ENCODE measurements at regions not wholly inside any gene's neighbourhood (a gene's known extent, or its start where the extent isn't known, plus 50 kb on each side); places are given as distances from the start of the nearest gene placed in this dataset.

- H3K27ac Mint-ChIP-seq, result no peak overlapping the region
- H3K36me3 Mint-ChIP-seq, result no peaks in the 10 kb centered on the region
- H3K27me3 Mint-ChIP-seq (ENCODE audit: low read depth), result no peaks in the 10 kb centered on the region
- DNase-seq (ENCODE audit: low spot score), result no peak
- TF ChIP-seq IRF1 (CRISPR knock-in tag; IDR thresholded peaks at IDR 0.05), result no peak
- no peak for TF ChIP-seq MYBL2 (CRISPR knock-in tag; IDR thresholded peaks at IDR 0.05)
- no peak for TF ChIP-seq CTCF (IDR thresholded peaks at IDR 0.05)
- no peak for TF ChIP-seq JUN (CRISPR knock-in tag; IDR thresholded peaks at IDR 0.05)
- TF ChIP-seq HMGA2 (CRISPR knock-in tag; IDR thresholded peaks at IDR 0.05), result no peak
- TF ChIP-seq, protein P1, sequence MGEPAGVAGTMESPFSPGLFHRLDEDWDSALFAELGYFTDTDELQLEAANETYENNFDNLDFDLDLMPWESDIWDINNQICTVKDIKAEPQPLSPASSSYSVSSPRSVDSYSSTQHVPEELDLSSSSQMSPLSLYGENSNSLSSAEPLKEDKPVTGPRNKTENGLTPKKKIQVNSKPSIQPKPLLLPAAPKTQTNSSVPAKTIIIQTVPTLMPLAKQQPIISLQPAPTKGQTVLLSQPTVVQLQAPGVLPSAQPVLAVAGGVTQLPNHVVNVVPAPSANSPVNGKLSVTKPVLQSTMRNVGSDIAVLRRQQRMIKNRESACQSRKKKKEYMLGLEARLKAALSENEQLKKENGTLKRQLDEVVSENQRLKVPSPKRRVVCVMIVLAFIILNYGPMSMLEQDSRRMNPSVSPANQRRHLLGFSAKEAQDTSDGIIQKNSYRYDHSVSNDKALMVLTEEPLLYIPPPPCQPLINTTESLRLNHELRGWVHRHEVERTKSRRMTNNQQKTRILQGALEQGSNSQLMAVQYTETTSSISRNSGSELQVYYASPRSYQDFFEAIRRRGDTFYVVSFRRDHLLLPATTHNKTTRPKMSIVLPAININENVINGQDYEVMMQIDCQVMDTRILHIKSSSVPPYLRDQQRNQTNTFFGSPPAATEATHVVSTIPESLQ (CRISPR knock-in tag; IDR thresholded peaks at IDR 0.05), result no peak
- TF ChIP-seq ZNF232 (CRISPR knock-in tag; IDR thresholded peaks at IDR 0.05), result no peak
- TF ChIP-seq NFYB (CRISPR knock-in tag; conservative IDR thresholded peaks at IDR 0.05; ENCODE audit: low read depth), result no peak
- no peak for TF ChIP-seq MXD4 (CRISPR knock-in tag; IDR thresholded peaks at IDR 0.05; ENCODE audit: borderline replicate concordance)
- TF ChIP-seq ATF1 (CRISPR knock-in tag; IDR thresholded peaks at IDR 0.05), result no peak
- no peak for TF ChIP-seq JAZF1 (CRISPR knock-in tag; IDR thresholded peaks at IDR 0.05)
- no peak for TF ChIP-seq FOXP4 (CRISPR knock-in tag; IDR thresholded peaks at IDR 0.05)
- no peak for TF ChIP-seq GRHL2 (CRISPR knock-in tag; IDR thresholded peaks at IDR 0.05; ENCODE audit: insufficient replicate concordance, severe bottlenecking)
- peaks cover 5% of the 10 kb centered on the region for H3K4me1 Mint-ChIP-seq
- ChIA-PET POLR2A (no interaction called here), CTCF (no interaction called here)
- H3K9me3 Mint-ChIP-seq, result no peaks in the 10 kb centered on the region
- H3K4me3 Mint-ChIP-seq, result no peak overlapping the region
- no peak for ATAC-seq
Observed at GRCh38 chr12:25771041-25771440, 187.4 kb upstream of the RASSF8 start.

- no peak for ATAC-seq
- no peak overlapping the region for H3K27ac Mint-ChIP-seq
- ChIA-PET POLR2A (no interaction called here), CTCF (no interaction called here)
- TF ChIP-seq OVOL2 (CRISPR knock-in tag; IDR thresholded peaks at IDR 0.05; ENCODE audit: borderline replicate concordance) (no peak), ERG (CRISPR knock-in tag; IDR thresholded peaks at IDR 0.05) (no peak), KAT7 (CRISPR knock-in tag; IDR thresholded peaks at IDR 0.05; ENCODE audit: borderline replicate concordance) (no peak), FOXP1 (CRISPR knock-in tag; IDR thresholded peaks at IDR 0.05; ENCODE audit: borderline replicate concordance) (no peak), NFATC4 (CRISPR knock-in tag; IDR thresholded peaks at IDR 0.05) (no peak), EMX1 (CRISPR knock-in tag; IDR thresholded peaks at IDR 0.05) (no peak)
- peaks cover 5% of the 10 kb centered on the region for H3K4me1 Mint-ChIP-seq
- H3K4me3 Mint-ChIP-seq, result no peak overlapping the region
- no peaks in the 10 kb centered on the region for H3K27me3 Mint-ChIP-seq (ENCODE audit: low read depth)
- no peaks in the 10 kb centered on the region for H3K36me3 Mint-ChIP-seq
- no peak for DNase-seq (ENCODE audit: low spot score)
- no peaks in the 10 kb centered on the region for H3K9me3 Mint-ChIP-seq
Observed at GRCh38 chr12:25771476-25771875, 187.0 kb upstream of the RASSF8 start.
